Activated T-cell treated with anti-CD3 and anti-CD28 coated beads for 1 hour (primary cell): ENCODE measurements at regions not wholly inside any gene's neighbourhood (a gene's known extent, or its start where the extent isn't known, plus 50 kb on each side); places are given as distances from the start of the nearest gene placed in this dataset.
"Not testable (repeated sequence)": the region's sequence is repeated elsewhere in the genome, so short reads cannot be mapped to it uniquely, and the experiment has no call there.

Experiments used
- DNase-seq: peaks from one replicate; pipeline ENCODE4 v3.0.0-alpha.2; 2020; ENCODE audit warnings: low read depth

- no peak for DNase-seq
Measured at GRCh38 chr17:20735796-20736195, 156.3 kb downstream of the CDRT15L2 start.

- DNase-seq: not testable (repeated sequence)
Measured at GRCh38 chr17:20737636-20738035, 158.1 kb downstream of the CDRT15L2 start.

GRCh38 chr17:20771104-20771503 lies 191.6 kb downstream of the CDRT15L2 start:
- DNase-seq: no peak

- no peak for DNase-seq
Measured at GRCh38 chr17:20774472-20775135, 195.1 kb downstream of the CDRT15L2 start.

- no peak for DNase-seq
Measured at GRCh38 chr17:20775331-20775730, 195.8 kb downstream of the CDRT15L2 start.

- no peak for DNase-seq
Measured at GRCh38 chr17:20779521-20779920, 200.0 kb downstream of the CDRT15L2 start.

- DNase-seq: no peak
Measured at GRCh38 chr17:20781260-20781659, 201.7 kb downstream of the CDRT15L2 start.

GRCh38 chr17:20781869-20782268 lies 202.3 kb downstream of the CDRT15L2 start:
- DNase-seq: not testable (repeated sequence)

GRCh38 chr17:20783091-20783490 lies 203.6 kb downstream of the CDRT15L2 start:
- no peak for DNase-seq

GRCh38 chr17:20784100-20784665 lies 204.7 kb downstream of the CDRT15L2 start:
- DNase-seq: no peak

- DNase-seq: no peak
Measured at GRCh38 chr17:20787281-20787680, 207.8 kb downstream of the CDRT15L2 start.

- DNase-seq: no peak
Measured at GRCh38 chr17:20791626-20792025, 212.1 kb downstream of the CDRT15L2 start.

- DNase-seq: not testable (repeated sequence)
Measured at GRCh38 chr17:20794532-20794931, 215.0 kb downstream of the CDRT15L2 start.

- no peak for DNase-seq
Measured at GRCh38 chr17:20797292-20797691, 217.8 kb downstream of the CDRT15L2 start.

GRCh38 chr17:20800146-20800545 lies 220.6 kb downstream of the CDRT15L2 start:
- no peak for DNase-seq

GRCh38 chr17:20805751-20806150 lies 226.2 kb downstream of the CDRT15L2 start:
- DNase-seq: no peak

GRCh38 chr17:20807566-20807965 lies 228.0 kb downstream of the CDRT15L2 start:
- not testable (repeated sequence) for DNase-seq

GRCh38 chr17:20815410-20815809 lies 227.4 kb downstream of the USP22 start:
- DNase-seq: not testable (repeated sequence)

GRCh38 chr17:20823905-20824304 lies 218.9 kb downstream of the USP22 start:
- no peak for DNase-seq

GRCh38 chr17:20825539-20825938 lies 217.3 kb downstream of the USP22 start:
- DNase-seq: no peak

GRCh38 chr17:20840453-20840852 lies 202.4 kb downstream of the USP22 start:
- DNase-seq: not testable (repeated sequence)

- not testable (repeated sequence) for DNase-seq
Measured at GRCh38 chr17:20840987-20841865, 201.6 kb downstream of the USP22 start.

- not testable (repeated sequence) for DNase-seq
Measured at GRCh38 chr17:20842012-20842411, 200.8 kb downstream of the USP22 start.
